Cardiac fibroblast (primary cell): ENCODE measurements at regions not wholly inside any gene's neighbourhood (a gene's known extent, or its start where the extent isn't known, plus 50 kb on each side); places are given as distances from the start of the nearest gene placed in this dataset.

Experiments used
- DNase-seq, 2 donors: peaks; one replicate each; pipeline versions ENCODE4 v3.0.0 to v3.0.0-alpha.2; 2010; ENCODE audit warnings: low read depth in 2 of 2
- H3K4me3 ChIP-seq, 2 donors: replicated peaks in 1 of 2; 1 replicate in 1 of 2; 2 replicates in 1 of 2; pipeline ENCODE4 v1.5.1; 2011; ENCODE audit warnings: low read depth in 2 of 2, low read length in 2 of 2, mild to moderate bottlenecking in 2 of 2, moderate library complexity in 1 of 2
- CTCF ChIP-seq: IDR thresholded peaks from one replicate; pipeline ENCODE4 v1.5.1; 2011; ENCODE audit warnings: low read depth, mild to moderate bottlenecking, low read length, inconsistent platforms

GRCh38 chr4:96598465-96598864, 758.6 kb downstream of the PDHA2 start:
- H3K4me3 ChIP-seq = no peak overlapping the region
- DNase-seq = peak in 1 of 2 donors; percentile 42
- no peak for TF ChIP-seq CTCF

GRCh38 chr4:96599752-96600151, 759.9 kb downstream of the PDHA2 start:
- H3K4me3 ChIP-seq = no peak overlapping the region
- TF ChIP-seq CTCF = no peak

GRCh38 chr4:96602661-96603060, 762.8 kb downstream of the PDHA2 start:
- DNase-seq = no peak
- H3K4me3 ChIP-seq = no peak overlapping the region
- TF ChIP-seq CTCF = no peak

More at GRCh38 chr4:96599752-96600151, 759.9 kb downstream of the PDHA2 start:
- no peak for DNase-seq

- DNase-seq = peak in 1 of 2 donors; percentile 4
- TF ChIP-seq CTCF = no peak
- H3K4me3 ChIP-seq = no peak overlapping the region
These were observed 763.7 kb downstream of the PDHA2 start for GRCh38 chr4:96603641-96604040.

- no peak for TF ChIP-seq CTCF
- no peak for DNase-seq
- no peak overlapping the region for H3K4me3 ChIP-seq
These were observed 766.6 kb downstream of the PDHA2 start for GRCh38 chr4:96606451-96606850.

GRCh38 chr4:96626023-96626422, 786.1 kb downstream of the PDHA2 start:
- no peak overlapping the region for H3K4me3 ChIP-seq
- DNase-seq = no peak
- TF ChIP-seq CTCF = no peak

- no peak for TF ChIP-seq CTCF
- no peak overlapping the region for H3K4me3 ChIP-seq
- DNase-seq = no peak
These were observed 790.9 kb downstream of the PDHA2 start for GRCh38 chr4:96630839-96631238.
